ENCODE measurements at regions not wholly inside any gene's neighbourhood (a gene's known extent, or its start where the extent isn't known, plus 50 kb on each side); places are given as distances from the start of the nearest gene placed in this dataset.

- TF ChIP-seq CTCF (IDR thresholded peaks at IDR 0.05) (no peak), POLR2A (IDR thresholded peaks at IDR 0.05) (no peak)
Measured at GRCh38 chr4:129545599-129546278, 449.8 kb downstream of the C4orf33 start.
